Stomach (tissue), 4 donors: ENCODE measurements at regions not wholly inside any gene's neighbourhood (a gene's known extent, or its start where the extent isn't known, plus 50 kb on each side); places are given as distances from the start of the nearest gene placed in this dataset.

ENCODE experiments used
- CTCF ChIP-seq, 7 experiments: fragments of 450-650 bp in 4 of 7; fragments of 200-600 bp in 3 of 7; sonication (generic) in 3 of 7; IDR thresholded peaks; one replicate each; pipeline ENCODE4 v1.5.1; 2016 to 2019; ENCODE audit warnings: antibody characterized with exemption in 7 of 7, control low read depth in 2 of 7, mild to moderate bottlenecking in 1 of 7
- EP300 ChIP-seq: sonication (generic); formaldehyde crosslinking; IDR thresholded peaks from one replicate; pipeline ENCODE4 v1.6.1; 2017; ENCODE audit warnings: antibody characterized with exemption
- POLR2A ChIP-seq, 4 donors: fragments of 450-650 bp; IDR thresholded peaks; one replicate each; pipeline ENCODE4 v1.6.1; 2016; ENCODE audit warnings: antibody characterized with exemption in 4 of 4, control low read depth in 2 of 4, mild to moderate bottlenecking in 1 of 4, moderate library complexity in 1 of 4
- POLR2AphosphoS5 ChIP-seq, 3 donors: sonication (generic); formaldehyde crosslinking; IDR thresholded peaks; one replicate each; pipeline ENCODE4 v1.6.1; 2016; ENCODE audit warnings: antibody characterized with exemption in 3 of 3

DNA sequence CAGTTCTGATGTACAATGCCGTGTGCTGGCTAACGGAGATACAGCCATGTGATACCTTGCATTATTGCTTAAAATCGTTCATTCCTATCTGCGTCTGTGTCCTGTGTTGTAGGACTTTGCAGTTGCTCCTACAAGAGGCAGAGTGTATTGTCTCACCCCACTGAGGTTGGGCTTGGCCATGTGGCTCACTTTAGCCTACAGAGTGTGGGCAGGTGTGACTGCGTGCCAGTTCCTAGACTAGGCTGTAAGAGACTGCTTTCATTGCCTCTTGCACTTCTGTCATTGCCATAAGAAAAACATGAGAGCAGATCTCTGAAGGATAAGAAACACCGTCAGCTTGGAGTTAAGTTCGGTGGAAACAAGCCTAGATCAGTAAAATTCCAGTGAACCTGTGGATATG, 197.7 kb upstream of the CRY1 start:
- no peak for TF ChIP-seq CTCF (IDR thresholded peaks at IDR 0.05)
- no peak for TF ChIP-seq POLR2A (IDR thresholded peaks at IDR 0.05)
- no peak for TF ChIP-seq POLR2AphosphoS5 (IDR thresholded peaks at IDR 0.05)
- TF ChIP-seq EP300, result no peak
